Spinal cord (tissue), 9 donors: ENCODE measurements at regions not wholly inside any gene's neighbourhood (a gene's known extent, or its start where the extent isn't known, plus 50 kb on each side); places are given as distances from the start of the nearest gene placed in this dataset.

Experiments
- DNase-seq, 6 donors: peaks; one replicate each; pipeline versions ENCODE4 v3.0.0 to v3.0.0-alpha.2; 2013 to 2015; ENCODE audit warnings: low spot score in 6 of 6, low read depth in 4 of 6
- H3K27ac ChIP-seq: one replicate; pipeline ENCODE4 v1.5.1; 2013; ENCODE audit warnings: low read depth, low read length, control low read depth
- H3K27me3 ChIP-seq: one replicate; pipeline ENCODE4 v1.6.1; 2013; ENCODE audit warnings: low read length; ENCODE audit not compliant: control insufficient read depth, insufficient read depth
- H3K36me3 ChIP-seq: one replicate; pipeline ENCODE4 v1.6.1; 2013; ENCODE audit warnings: low read length; ENCODE audit not compliant: control insufficient read depth, insufficient read depth
- H3K4me1 ChIP-seq: one replicate; pipeline ENCODE4 v1.6.1; 2013; ENCODE audit warnings: low read length; ENCODE audit not compliant: control insufficient read depth, insufficient read depth
- H3K4me3 ChIP-seq: one replicate; pipeline ENCODE4 v1.5.1; 2013; ENCODE audit warnings: low read depth, low read length, control low read depth
- H3K9me3 ChIP-seq: one replicate; pipeline ENCODE4 v1.6.1; 2013; ENCODE audit warnings: low read length; ENCODE audit not compliant: control insufficient read depth, insufficient read depth
- WGBS: methylation state at CpG from one replicate; pipeline ENCODE4 v1.1.5; 2013; ENCODE audit warnings: missing lambda C conversion rate; ENCODE audit not compliant: insufficient coverage; 5-methylcytosine and 5-hydroxymethylcytosine counted together
- donor health status: healthy.

DNA sequence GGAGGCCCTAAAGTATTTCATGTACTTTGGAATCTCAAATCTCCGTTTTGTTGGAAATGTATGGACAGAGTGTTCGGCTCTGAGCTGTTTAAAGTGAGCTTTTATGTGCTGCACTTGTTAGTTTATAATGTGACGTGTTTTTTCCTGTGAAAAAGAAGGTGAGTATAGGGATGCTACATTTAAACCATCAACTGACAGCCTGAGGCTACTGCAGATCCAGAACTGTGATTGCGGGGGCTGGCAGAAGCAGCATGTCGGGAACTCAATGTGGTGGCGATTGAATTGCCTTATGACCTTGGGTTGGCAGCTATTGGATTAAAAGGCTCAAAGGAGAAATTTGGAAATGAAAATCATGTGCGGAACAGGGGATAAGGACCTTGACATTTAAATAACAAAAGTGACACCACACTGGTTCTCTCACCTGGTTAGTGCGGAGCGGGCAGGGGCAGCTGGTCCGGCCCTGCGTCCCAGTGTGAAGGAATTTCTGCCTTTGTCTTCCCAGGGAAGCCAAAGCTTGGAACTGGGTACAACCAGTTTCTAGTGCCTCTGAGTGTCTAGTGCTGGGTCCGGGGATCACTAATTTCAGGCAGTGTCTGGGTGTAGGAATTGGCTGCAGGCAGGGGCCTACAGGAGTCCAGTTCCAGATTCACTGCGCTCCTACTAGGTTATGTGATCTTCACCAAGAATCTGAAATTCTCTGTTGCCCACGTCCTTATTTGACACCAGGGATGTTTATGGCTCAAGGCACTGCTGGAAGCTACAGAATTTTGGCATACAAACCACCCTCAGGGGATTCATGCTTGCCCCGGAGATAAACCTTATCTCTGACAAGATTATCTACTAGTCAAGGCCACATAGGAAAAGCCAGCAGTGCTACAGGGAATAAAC is 120.7 kb upstream of the ERCC6L2 start:
- Histone ChIP-seq H3K27me3 (peaks cover 6% of the 10 kb centered on the region), H3K4me1 (peaks cover 27% of the 10 kb centered on the region), H3K4me3 (no peak overlapping the region), H3K36me3 (no peaks in the 10 kb centered on the region), H3K27ac (no peak overlapping the region), H3K9me3 (no peaks in the 10 kb centered on the region)
- WGBS = 71% methylated on average over 13 of the region's 15 CpGs
- no peak for DNase-seq

DNA sequence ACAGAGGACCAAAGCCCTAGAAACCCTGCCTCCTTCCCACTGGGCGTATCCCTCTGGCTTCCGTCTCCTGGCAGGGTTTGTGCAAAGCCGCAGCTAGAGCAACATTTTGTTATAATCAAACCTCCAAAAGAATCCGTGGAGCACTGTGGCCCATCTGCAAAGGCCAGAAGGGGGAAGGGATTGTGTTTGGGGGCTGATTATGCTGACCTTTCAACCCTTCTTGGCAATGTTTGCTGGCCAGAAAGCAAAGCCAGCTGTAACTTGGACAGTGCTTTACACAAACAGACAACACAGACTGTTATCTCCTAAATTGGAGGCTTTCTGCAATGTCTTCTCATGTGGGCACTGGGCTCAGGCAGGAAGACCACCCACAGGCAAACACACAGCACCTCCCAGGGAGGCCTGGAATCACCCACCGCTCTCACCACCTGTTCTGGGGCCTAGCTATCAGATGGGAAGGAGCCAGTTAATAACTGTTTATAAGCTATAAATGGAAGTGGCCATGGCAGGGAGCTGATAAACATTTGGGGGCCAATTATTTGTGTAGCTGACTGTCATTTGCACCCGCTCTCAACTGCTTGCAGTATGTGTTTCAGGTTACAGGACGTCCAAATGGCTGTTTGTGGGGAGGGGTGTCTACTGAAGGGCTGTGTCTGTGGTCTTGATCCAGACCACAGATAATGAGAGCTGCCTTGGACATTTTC is 121.6 kb upstream of the ERCC6L2 start:
- no peaks in the 10 kb centered on the region for H3K9me3 ChIP-seq
- H3K27ac ChIP-seq = peak overlapping the region; percentile 73
- peaks cover 6% of the 10 kb centered on the region for H3K27me3 ChIP-seq
- WGBS = 17% methylated on average over 1 of the region's 7 CpGs
- H3K4me3 ChIP-seq = no peak overlapping the region
- DNase-seq = peak in 2 of 6 donors; percentile 46 to 80
- H3K36me3 ChIP-seq = no peaks in the 10 kb centered on the region
- peaks cover 27% of the 10 kb centered on the region for H3K4me1 ChIP-seq

DNA sequence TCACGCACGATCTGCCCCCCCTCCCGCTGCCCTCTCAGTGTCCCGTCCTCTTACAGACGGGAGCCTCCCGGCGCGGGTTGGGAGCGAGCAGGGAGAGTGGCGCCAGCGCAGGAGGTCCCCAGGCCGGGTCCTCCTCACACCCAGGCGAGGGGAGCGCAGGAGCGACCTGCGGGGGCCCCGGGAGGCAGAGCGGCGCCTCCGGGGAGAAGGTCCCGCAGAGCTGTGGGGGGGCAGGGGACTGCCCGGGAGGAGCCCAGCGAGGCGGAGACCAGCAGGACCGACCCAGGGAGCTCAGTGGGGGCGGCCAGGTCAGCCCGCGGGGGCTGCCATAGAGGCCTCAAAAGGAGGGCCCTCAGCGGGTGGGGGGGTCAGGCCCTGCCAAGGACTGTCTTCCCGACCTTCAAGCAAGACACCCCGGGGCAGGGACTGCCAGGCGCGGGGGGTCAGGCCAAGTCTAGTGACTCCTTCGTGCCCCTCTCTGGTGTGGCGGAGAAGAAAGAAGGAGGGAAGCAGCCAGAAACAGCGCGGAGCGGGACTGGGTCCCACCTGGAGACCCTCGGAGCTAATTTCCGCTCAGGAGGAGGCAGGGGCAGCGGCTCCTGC is 123.3 kb upstream of the ERCC6L2 start:
- Histone ChIP-seq H3K36me3 (no peaks in the 10 kb centered on the region), H3K9me3 (no peaks in the 10 kb centered on the region), H3K4me3 (no peak overlapping the region), H3K27me3 (peaks cover 6% of the 10 kb centered on the region), H3K4me1 (peaks cover 27% of the 10 kb centered on the region), H3K27ac (no peak overlapping the region)
- DNase-seq = no peak
- WGBS = 64% methylated on average over 40 of the region's 41 CpGs

DNA sequence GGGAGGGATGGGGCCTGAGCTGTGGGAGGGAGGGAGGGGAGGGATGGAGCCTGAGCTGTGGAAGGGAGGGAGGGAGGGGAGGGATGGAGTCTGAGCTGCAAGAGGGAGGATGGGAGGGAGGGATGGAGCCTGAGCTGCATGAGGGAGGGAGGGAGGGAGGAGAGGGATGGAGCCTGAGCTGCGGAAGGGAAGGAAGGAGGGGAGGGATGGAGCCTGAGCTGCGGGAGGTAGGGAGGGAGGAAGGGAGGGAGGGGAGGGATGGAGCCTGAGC is 124.0 kb upstream of the ERCC6L2 start:
- H3K9me3 ChIP-seq = no peaks in the 10 kb centered on the region
- H3K4me3 ChIP-seq = no peak overlapping the region
- no peak overlapping the region for H3K27ac ChIP-seq
- no peaks in the 10 kb centered on the region for H3K36me3 ChIP-seq
- WGBS = 92% methylated on average over 2 of the region's 2 CpGs
- H3K4me1 ChIP-seq = peaks cover 27% of the 10 kb centered on the region
- DNase-seq = no peak
- peaks cover 6% of the 10 kb centered on the region for H3K27me3 ChIP-seq

DNA sequence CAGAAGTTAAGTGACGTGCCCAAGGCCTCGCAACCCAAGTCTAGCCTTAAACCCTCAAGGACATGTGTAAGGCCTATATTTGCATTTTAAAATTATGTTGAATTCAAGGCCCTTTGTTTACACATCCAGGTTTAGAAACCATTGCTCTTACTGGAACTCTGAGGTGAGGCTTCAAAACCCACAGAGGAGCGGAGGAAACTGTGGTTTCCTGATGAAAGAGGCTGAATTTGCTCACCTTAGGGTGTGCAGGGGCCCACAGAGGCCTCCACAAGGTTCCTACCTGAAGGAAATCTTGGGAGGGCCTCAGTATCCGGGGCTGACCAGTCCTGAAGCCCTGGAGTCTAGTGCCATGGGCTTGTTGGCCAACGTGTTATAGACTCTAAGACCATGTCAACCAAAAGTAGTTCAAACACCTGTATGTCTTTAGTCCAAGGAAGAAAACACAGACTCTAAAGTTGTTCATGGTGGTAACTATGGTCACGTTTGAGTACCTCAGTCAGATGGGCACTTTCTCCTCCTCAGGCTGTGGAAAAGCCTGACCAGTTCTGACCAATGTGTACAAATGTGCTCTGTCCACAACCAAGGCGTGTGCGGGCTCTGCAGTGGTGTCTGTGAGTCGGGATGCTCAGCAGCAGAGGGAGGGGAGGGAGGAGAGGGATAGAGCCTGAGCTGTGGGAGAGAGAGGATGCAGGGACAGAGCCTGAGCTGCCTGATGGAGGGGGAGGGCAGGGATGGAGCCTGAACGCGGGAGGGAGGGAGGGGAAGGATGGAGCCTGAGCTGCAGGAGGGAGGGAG is 124.6 kb upstream of the ERCC6L2 start:
- H3K4me3 ChIP-seq = no peak overlapping the region
- peaks cover 27% of the 10 kb centered on the region for H3K4me1 ChIP-seq
- no peak for DNase-seq
- H3K36me3 ChIP-seq = no peaks in the 10 kb centered on the region
- 73% methylated on average over 9 of the region's 11 CpGs for WGBS
- peaks cover 6% of the 10 kb centered on the region for H3K27me3 ChIP-seq
- H3K9me3 ChIP-seq = no peaks in the 10 kb centered on the region
- H3K27ac ChIP-seq = no peak overlapping the region

DNA sequence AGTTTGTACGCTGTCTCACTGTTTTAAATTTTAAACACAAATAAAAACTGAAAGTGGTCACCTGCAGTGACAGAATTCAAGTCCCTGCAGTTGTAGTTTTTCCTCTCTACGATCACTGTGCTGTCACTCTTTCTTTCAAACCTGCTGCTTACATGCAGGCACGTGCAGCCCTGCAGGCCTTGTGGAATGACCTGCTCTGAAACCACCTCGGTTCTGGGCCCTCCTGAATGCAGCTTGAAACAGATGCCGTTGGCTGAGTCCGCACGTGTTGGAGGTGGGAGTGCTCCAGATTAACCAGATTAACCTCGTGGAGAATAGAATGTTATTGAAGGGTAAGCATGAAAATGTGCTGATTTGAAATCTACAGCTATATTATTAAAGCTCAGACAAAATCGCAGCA is 126.0 kb upstream of the ERCC6L2 start:
- DNase-seq = no peak
- Histone ChIP-seq H3K4me1 (peaks cover 18% of the 10 kb centered on the region), H3K9me3 (no peaks in the 10 kb centered on the region), H3K4me3 (no peak overlapping the region), H3K27me3 (peaks cover 6% of the 10 kb centered on the region), H3K27ac (no peak overlapping the region), H3K36me3 (no peaks in the 10 kb centered on the region)
- 62% methylated on average over 5 of the region's 9 CpGs for whole genome bisulfite sequencing

GRCh38 chr9:95746408-95747180 is 128.9 kb upstream of the ERCC6L2 start:
- Histone ChIP-seq H3K27ac (no peak overlapping the region), H3K36me3 (no peaks in the 10 kb centered on the region), H3K9me3 (no peaks in the 10 kb centered on the region), H3K4me3 (no peak overlapping the region), H3K27me3 (no peaks in the 10 kb centered on the region), H3K4me1 (peaks cover 1% of the 10 kb centered on the region)
- WGBS = 86% methylated on average over 2 of the region's 4 CpGs
- DNase-seq = no peak

DNA sequence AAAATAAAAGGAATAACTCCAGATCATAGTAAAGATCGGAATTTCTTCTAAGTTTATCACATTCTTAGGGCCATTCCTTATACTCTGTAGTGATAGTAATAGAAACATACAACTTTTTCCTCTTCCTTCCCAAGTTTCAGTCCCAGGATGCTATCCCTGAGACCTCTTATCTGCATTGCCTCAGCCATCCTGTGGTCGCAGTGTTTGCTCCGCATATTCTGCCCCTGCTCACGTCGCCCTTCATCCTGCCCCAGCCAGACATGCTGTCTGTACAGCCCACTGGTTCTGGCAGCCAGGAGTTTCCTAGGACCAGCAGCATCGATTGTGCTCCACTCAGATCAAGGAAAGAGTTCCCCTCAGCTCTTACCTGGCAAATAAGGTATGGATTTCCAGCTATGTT is 132.7 kb upstream of the ERCC6L2 start:
- Histone ChIP-seq H3K9me3 (no peaks in the 10 kb centered on the region), H3K27ac (no peak overlapping the region), H3K4me1 (peaks cover 11% of the 10 kb centered on the region), H3K36me3 (no peaks in the 10 kb centered on the region), H3K4me3 (no peak overlapping the region), H3K27me3 (no peaks in the 10 kb centered on the region)
- WGBS = 51% methylated on average over 5 of the region's 6 CpGs
- DNase-seq = no peak

- Histone ChIP-seq H3K27ac (no peak overlapping the region), H3K4me3 (no peak overlapping the region), H3K27me3 (no peaks in the 10 kb centered on the region), H3K36me3 (no peaks in the 10 kb centered on the region), H3K9me3 (no peaks in the 10 kb centered on the region), H3K4me1 (peaks cover 18% of the 10 kb centered on the region)
- no peak for DNase-seq
- 67% methylated on average over 1 of the region's 2 CpGs for WGBS
Measured at GRCh38 chr9:95741631-95742030, 133.9 kb upstream of the ERCC6L2 start.
